ENCODE measurements at regions not wholly inside any gene's neighbourhood (a gene's known extent, or its start where the extent isn't known, plus 50 kb on each side); places are given as distances from the start of the nearest gene placed in this dataset.

DNA sequence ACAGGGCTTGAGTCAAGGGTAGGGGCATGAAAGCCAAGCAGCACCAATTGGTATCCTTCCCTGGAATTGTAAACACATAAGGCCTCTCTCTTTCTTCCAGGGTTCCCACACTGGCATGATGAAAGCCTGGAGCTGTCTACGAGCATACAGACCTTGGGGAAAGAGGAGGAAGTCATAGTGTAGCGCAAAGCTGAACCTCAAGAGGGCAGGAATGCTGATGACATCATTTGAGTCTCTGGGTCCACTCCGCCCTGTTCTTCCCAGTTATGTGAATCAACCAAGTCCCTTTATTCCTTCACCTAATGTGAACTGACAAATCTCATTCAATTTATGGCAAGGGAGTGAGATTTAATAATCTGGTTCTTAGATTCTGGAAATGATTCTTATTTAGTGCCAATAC is 266.4 kb upstream of the NCAM1 start:
- TF ChIP-seq, protein P1, sequence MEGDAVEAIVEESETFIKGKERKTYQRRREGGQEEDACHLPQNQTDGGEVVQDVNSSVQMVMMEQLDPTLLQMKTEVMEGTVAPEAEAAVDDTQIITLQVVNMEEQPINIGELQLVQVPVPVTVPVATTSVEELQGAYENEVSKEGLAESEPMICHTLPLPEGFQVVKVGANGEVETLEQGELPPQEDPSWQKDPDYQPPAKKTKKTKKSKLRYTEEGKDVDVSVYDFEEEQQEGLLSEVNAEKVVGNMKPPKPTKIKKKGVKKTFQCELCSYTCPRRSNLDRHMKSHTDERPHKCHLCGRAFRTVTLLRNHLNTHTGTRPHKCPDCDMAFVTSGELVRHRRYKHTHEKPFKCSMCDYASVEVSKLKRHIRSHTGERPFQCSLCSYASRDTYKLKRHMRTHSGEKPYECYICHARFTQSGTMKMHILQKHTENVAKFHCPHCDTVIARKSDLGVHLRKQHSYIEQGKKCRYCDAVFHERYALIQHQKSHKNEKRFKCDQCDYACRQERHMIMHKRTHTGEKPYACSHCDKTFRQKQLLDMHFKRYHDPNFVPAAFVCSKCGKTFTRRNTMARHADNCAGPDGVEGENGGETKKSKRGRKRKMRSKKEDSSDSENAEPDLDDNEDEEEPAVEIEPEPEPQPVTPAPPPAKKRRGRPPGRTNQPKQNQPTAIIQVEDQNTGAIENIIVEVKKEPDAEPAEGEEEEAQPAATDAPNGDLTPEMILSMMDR (IDR thresholded peaks at IDR 0.05): no peak
- TF ChIP-seq JUN (CRISPR knock-in tag; IDR thresholded peaks at IDR 0.05) (no peak), CREM (CRISPR knock-in tag; IDR thresholded peaks at IDR 0.05) (no peak), ZBTB21 (CRISPR knock-in tag; IDR thresholded peaks at IDR 0.05; ENCODE audit: borderline replicate concordance) (no peak)
- TF ChIP-seq, protein P2, sequence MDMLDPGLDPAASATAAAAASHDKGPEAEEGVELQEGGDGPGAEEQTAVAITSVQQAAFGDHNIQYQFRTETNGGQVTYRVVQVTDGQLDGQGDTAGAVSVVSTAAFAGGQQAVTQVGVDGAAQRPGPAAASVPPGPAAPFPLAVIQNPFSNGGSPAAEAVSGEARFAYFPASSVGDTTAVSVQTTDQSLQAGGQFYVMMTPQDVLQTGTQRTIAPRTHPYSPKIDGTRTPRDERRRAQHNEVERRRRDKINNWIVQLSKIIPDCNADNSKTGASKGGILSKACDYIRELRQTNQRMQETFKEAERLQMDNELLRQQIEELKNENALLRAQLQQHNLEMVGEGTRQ (CRISPR knock-in tag; IDR thresholded peaks at IDR 0.05): no peak
- TF ChIP-seq, protein P3, sequence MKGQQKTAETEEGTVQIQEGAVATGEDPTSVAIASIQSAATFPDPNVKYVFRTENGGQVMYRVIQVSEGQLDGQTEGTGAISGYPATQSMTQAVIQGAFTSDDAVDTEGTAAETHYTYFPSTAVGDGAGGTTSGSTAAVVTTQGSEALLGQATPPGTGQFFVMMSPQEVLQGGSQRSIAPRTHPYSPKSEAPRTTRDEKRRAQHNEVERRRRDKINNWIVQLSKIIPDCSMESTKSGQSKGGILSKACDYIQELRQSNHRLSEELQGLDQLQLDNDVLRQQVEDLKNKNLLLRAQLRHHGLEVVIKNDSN (CRISPR knock-in tag; IDR thresholded peaks at IDR 0.05): no peak

All from WTC11 (cell line).